Caco-2 (cell line): ENCODE measurements at regions not wholly inside any gene's neighbourhood (a gene's known extent, or its start where the extent isn't known, plus 50 kb on each side); places are given as distances from the start of the nearest gene placed in this dataset.

ENCODE experiments used
- BruUV-seq: library from RNA; stranded (reverse); fragments of 400-500 nt; replicated peaks from 2 replicates; lab custom pipeline; 2021; lab: Mats Ljungman, UMichigan
- CTCF ChIA-PET: fragments of 300-600 bp; sonication (Branson Sonifier 250); formaldehyde crosslinking; loops from one replicate; lab custom pipeline; 2022; ENCODE audit warnings: antibody characterized with exemption; lab: Charles Lee
- POLR2A ChIA-PET: fragments of 300-600 bp; sonication (Branson Sonifier 250); formaldehyde crosslinking; loops from one replicate; lab custom pipeline; 2022; ENCODE audit warnings: antibody characterized with exemption; lab: Charles Lee
- DNase-seq, 2 experiments: peaks; one replicate each; pipeline versions ENCODE4 v3.0.0 to v3.0.0-alpha.2; 2020 to 2022
- H3K27me3 ChIP-seq: replicated peaks from 2 replicates; pipeline ENCODE4 v1.6.0; 2011; ENCODE audit warnings: low read length; ENCODE audit not compliant: control insufficient read depth, insufficient read depth
- H3K36me3 ChIP-seq: 2 replicates; pipeline ENCODE4 v1.5.1; 2011; ENCODE audit warnings: low read length; ENCODE audit not compliant: control insufficient read depth, insufficient read depth
- H3K4me1 ChIP-seq: fragments of 250-450 bp; sonication (Bioruptor Pico); 2 replicates; pipeline ENCODE4 v1.5.1; 2020; ENCODE audit warnings: mild to moderate bottlenecking
- H3K4me3 ChIP-seq: 2 replicates; pipeline ENCODE4 v1.5.1; 2011; ENCODE audit warnings: low read depth, mild to moderate bottlenecking, control low read depth, low read length
- H3K9me3 ChIP-seq: fragments of 250-450 bp; sonication (Bioruptor Pico); 2 replicates; pipeline ENCODE4 v1.5.1; 2020; ENCODE audit warnings: mild to moderate bottlenecking, moderate library complexity
- H3K27ac Mint-ChIP-seq: one replicate; pipeline ENCODE4 v1.8.0; 2022; ENCODE audit warnings: mixed read lengths; ENCODE audit not compliant: unreplicated experiment
- H3K27me3 Mint-ChIP-seq: one replicate; pipeline ENCODE4 v1.8.0; 2022; ENCODE audit warnings: mixed read lengths; ENCODE audit not compliant: insufficient read depth, unreplicated experiment
- H3K36me3 Mint-ChIP-seq: one replicate; pipeline ENCODE4 v1.8.0; 2022; ENCODE audit warnings: mild to moderate bottlenecking, mixed read lengths; ENCODE audit not compliant: insufficient read depth, unreplicated experiment
- H3K4me1 Mint-ChIP-seq: one replicate; pipeline ENCODE4 v1.8.0; 2022; ENCODE audit warnings: low read depth, mixed read lengths; ENCODE audit not compliant: unreplicated experiment
- H3K4me3 Mint-ChIP-seq: one replicate; pipeline ENCODE4 v1.8.0; 2022; ENCODE audit warnings: mild to moderate bottlenecking, moderate library complexity, mixed read lengths; ENCODE audit not compliant: unreplicated experiment
- H3K9me3 Mint-ChIP-seq: one replicate; pipeline ENCODE4 v1.8.0; 2022; ENCODE audit warnings: mixed read lengths; ENCODE audit not compliant: unreplicated experiment
- CTCF ChIP-seq, 2 experiments: fragments of 200-600 bp in 1 of 2; IDR thresholded peaks; 1 replicate in 1 of 2; 2 replicates in 1 of 2; pipeline versions ENCODE4 v1.5.1 to v1.8.0; 2011 to 2022; ENCODE audit warnings: antibody characterized with exemption in 1 of 2, control low read depth in 1 of 2, inconsistent platforms in 1 of 2, low read depth in 1 of 2, low read length in 1 of 2, mild to moderate bottlenecking in 1 of 2, moderate library complexity in 1 of 2; ENCODE audit not compliant: insufficient read depth in 1 of 2, severe bottlenecking in 1 of 2, unreplicated experiment in 1 of 2
- intact Hi-C: fragments of 100-400 bp; cut with micrococcal nuclease; formaldehyde crosslinking; loops from one replicate; pipeline ENCODE4 v1.10.0; 2022; ENCODE audit not compliant: unreplicated experiment

- no peak for DNase-seq
- no peak for TF ChIP-seq CTCF (IDR thresholded peaks at IDR 0.05; ENCODE audit: insufficient read depth in 1 of 2, low read depth in 1 of 2, low read length in 1 of 2, severe bottlenecking in 1 of 2, unreplicated experiment in 1 of 2)
- H3K27ac Mint-ChIP-seq = no peak overlapping the region
- no peaks in the 10 kb centered on the region for H3K36me3 Mint-ChIP-seq
- peaks cover 3% of the 10 kb centered on the region for H3K27me3 Mint-ChIP-seq
- H3K9me3 ChIP-seq = no peaks in the 10 kb centered on the region
- POLR2A ChIA-PET = no interaction called here
- H3K9me3 Mint-ChIP-seq = no peaks in the 10 kb centered on the region
- no peak overlapping the region for H3K4me3 ChIP-seq
- no peaks in the 10 kb centered on the region for H3K27me3 ChIP-seq
- H3K4me3 Mint-ChIP-seq = no peak overlapping the region
- CTCF ChIA-PET = no interaction called here
- intact Hi-C loops = no loop called here
- no peaks in the 10 kb centered on the region for H3K4me1 ChIP-seq
- no peaks in the 10 kb centered on the region for H3K36me3 ChIP-seq
- no peaks in the 10 kb centered on the region for H3K4me1 Mint-ChIP-seq
- BruUV-seq = no TSS peak
Observed at GRCh38 chr10:55305285-55305684, 504.3 kb upstream of the PCDH15 start.

GRCh38 chr10:55287346-55287745 is 486.3 kb upstream of the PCDH15 start:
- ChIA-PET CTCF (interaction anchor here (1.0 to 1.1 kb wide), 2 partner anchors 114 to 214 kb away, joined by 3 to 4 read pairs; no protein-coding TSS in a partner anchor), POLR2A (no interaction called here)
- Histone ChIP-seq H3K9me3 (peaks cover 10% of the 10 kb centered on the region; the same call in 1 of the 2 replicates), H3K4me3 (no peak overlapping the region), H3K27me3 (no peaks in the 10 kb centered on the region), H3K4me1 (no peaks in the 10 kb centered on the region), H3K36me3 (no peaks in the 10 kb centered on the region)
- intact Hi-C loops = loop anchor here (1.0 kb wide), 1 partner anchor 214 kb away; no protein-coding TSS in a partner anchor
- no peaks in the 10 kb centered on the region for H3K27me3 Mint-ChIP-seq
- DNase-seq = no peak
- H3K4me3 Mint-ChIP-seq = no peak overlapping the region
- no peaks in the 10 kb centered on the region for H3K36me3 Mint-ChIP-seq
- H3K9me3 Mint-ChIP-seq = peaks cover 14% of the 10 kb centered on the region
- H3K4me1 Mint-ChIP-seq = no peaks in the 10 kb centered on the region
- no peak overlapping the region for H3K27ac Mint-ChIP-seq
- TF ChIP-seq CTCF (IDR thresholded peaks at IDR 0.05; ENCODE audit: insufficient read depth in 1 of 2, low read depth in 1 of 2, low read length in 1 of 2, severe bottlenecking in 1 of 2, unreplicated experiment in 1 of 2) = peak in 1 of 2 experiments; percentile 17
- BruUV-seq = no TSS peak

GRCh38 chr10:55283031-55283430 is 482.0 kb upstream of the PCDH15 start:
- ChIA-PET CTCF (no interaction called here), POLR2A (no interaction called here)
- Mint-ChIP-seq H3K27me3 (no peaks in the 10 kb centered on the region), H3K9me3 (peaks cover 26% of the 10 kb centered on the region), H3K4me1 (no peaks in the 10 kb centered on the region), H3K36me3 (no peaks in the 10 kb centered on the region), H3K27ac (no peak overlapping the region), H3K4me3 (no peak overlapping the region)
- TF ChIP-seq CTCF (IDR thresholded peaks at IDR 0.05; ENCODE audit: insufficient read depth in 1 of 2, low read depth in 1 of 2, low read length in 1 of 2, severe bottlenecking in 1 of 2, unreplicated experiment in 1 of 2) = no peak
- Histone ChIP-seq H3K9me3 (peaks cover 12% of the 10 kb centered on the region; the same call in 1 of the 2 replicates), H3K4me3 (no peak overlapping the region), H3K36me3 (no peaks in the 10 kb centered on the region), H3K27me3 (no peaks in the 10 kb centered on the region), H3K4me1 (no peaks in the 10 kb centered on the region)
- no peak for DNase-seq
- intact Hi-C loops = no loop called here
- no TSS peak for BruUV-seq
